GM12864 (cell line): ENCODE measurements at regions not wholly inside any gene's neighbourhood (a gene's known extent, or its start where the extent isn't known, plus 50 kb on each side); places are given as distances from the start of the nearest gene placed in this dataset.

Experiments
- DNase-seq: peaks from one replicate; pipeline ENCODE4 v3.0.0-alpha.2; 2011; ENCODE audit warnings: low read depth
- H3K4me3 ChIP-seq: 2 replicates; pipeline ENCODE4 v1.5.1; 2011; ENCODE audit warnings: mild to moderate bottlenecking, low read depth, low read length, control low read depth
- TF ChIP-seq, protein P1 (sequence below): IDR thresholded peaks from 2 replicates; pipeline ENCODE4 v1.5.1; 2011; ENCODE audit warnings: low read depth, mild to moderate bottlenecking, moderate library complexity, low read length, control low read depth, inconsistent platforms; ENCODE audit errors: missing control alignments

DNA sequence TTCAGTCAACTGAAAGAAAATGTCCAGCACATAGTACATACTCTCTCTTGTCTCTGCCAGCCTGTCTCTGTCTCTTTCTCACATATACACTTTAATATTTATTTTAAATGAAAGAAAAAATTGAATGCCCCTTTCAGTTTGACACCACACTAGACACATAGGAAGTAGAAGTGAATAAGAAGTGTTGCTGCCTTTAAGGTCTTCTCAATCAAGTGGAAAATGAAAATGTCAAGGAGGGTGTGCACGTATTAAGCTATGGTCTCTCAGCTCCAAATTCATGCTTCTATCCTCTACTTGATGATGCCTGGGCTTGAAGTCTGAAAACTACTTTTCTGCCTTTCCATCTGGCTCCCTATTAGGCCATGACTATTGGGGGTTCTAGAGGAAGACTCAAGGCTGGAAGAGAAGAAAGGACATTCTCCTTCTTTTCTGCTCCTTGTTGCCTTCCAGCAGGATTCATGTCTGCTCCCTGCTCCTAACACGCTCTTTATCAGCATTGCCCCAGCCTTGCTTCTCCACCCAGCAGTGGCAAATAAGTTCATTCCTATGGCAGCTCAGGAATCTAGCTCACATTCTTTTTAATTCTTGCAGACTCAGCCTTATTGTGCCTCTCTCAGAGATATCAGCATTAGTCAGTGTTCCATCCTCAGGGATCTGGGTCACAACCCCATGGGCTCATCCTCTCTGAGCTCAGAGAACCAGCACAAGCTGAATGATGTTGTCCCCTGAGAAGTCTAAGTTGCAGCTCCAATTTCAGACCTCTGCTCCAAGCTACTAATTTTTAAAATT lies 609.1 kb upstream of the GRM7 start:
- H3K4me3 ChIP-seq: no peak overlapping the region
- TF ChIP-seq, protein P1, sequence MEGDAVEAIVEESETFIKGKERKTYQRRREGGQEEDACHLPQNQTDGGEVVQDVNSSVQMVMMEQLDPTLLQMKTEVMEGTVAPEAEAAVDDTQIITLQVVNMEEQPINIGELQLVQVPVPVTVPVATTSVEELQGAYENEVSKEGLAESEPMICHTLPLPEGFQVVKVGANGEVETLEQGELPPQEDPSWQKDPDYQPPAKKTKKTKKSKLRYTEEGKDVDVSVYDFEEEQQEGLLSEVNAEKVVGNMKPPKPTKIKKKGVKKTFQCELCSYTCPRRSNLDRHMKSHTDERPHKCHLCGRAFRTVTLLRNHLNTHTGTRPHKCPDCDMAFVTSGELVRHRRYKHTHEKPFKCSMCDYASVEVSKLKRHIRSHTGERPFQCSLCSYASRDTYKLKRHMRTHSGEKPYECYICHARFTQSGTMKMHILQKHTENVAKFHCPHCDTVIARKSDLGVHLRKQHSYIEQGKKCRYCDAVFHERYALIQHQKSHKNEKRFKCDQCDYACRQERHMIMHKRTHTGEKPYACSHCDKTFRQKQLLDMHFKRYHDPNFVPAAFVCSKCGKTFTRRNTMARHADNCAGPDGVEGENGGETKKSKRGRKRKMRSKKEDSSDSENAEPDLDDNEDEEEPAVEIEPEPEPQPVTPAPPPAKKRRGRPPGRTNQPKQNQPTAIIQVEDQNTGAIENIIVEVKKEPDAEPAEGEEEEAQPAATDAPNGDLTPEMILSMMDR: no peak
- no peak for DNase-seq

DNA sequence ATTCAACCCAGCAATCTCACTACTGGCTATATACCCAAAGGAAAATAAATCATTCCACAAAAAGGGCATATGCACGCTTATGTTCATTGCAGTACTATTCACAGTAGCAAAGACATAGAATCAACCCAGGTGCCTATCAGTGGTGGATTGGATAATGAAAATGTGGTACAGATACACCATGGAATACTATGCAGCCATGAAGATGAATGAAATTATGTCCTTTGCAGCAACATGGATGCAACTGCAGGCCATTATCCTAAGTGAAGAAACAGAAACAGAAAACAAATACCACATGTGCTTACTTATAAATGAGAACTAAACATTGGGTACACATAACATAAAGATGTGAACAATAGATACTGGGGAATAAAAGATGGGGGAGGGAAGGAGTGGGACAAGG lies 606.4 kb upstream of the GRM7 start:
- H3K4me3 ChIP-seq: no peak overlapping the region
- no peak for DNase-seq
- TF ChIP-seq, protein P1: no peak

DNA sequence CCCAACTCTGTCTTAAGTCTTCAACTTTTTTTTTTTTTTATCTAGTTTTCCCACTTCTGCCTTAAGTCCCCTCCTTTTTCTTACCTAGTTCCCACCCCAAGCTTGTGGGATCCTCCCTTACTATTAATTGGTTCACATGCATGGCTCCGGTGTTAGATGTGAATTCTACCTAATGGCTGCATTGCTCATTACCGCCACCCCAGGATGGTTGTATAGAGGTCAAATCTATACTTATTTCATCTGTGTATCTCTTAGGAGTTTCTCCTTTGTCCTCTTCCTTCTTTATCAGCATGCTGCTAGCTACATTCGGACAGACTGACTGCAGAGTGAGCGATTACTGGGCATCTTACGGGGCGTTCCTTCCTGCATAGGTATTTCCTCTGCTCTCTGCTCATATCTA lies 605.7 kb upstream of the GRM7 start:
- DNase-seq: no peak
- TF ChIP-seq, protein P1: peak; percentile 7
- no peak overlapping the region for H3K4me3 ChIP-seq

DNA sequence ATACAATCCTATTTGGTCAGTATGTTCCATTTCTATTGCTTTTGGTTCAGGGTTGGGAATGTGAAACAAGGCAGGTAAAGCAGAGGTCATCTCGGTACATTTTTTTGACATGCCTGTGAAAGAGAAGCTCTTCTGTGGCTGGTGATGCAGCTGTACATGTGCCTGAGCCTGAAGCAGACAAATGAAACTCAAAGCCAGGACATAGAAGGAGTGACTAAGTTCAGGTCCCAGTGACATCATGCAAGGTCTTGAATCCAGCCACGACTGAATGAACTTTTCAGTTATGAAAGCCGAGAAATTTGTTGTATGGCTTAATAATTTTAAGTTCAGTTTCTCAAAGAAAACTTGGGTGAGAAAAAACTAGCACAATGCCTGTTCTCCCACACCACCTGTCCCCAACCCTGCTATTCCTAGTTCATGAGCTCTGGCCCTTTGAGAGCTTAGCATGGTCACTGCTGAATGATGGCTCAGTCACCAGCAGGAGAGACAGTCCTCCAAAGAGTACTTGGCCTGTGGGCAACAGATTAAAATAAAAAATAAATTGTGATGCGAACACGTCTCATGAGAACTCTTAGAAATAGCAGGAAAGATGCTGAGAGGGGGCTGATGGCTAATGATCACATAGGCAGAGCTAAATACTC lies 600.2 kb upstream of the GRM7 start:
- no peak overlapping the region for H3K4me3 ChIP-seq
- TF ChIP-seq, protein P1: no peak
- no peak for DNase-seq

DNA sequence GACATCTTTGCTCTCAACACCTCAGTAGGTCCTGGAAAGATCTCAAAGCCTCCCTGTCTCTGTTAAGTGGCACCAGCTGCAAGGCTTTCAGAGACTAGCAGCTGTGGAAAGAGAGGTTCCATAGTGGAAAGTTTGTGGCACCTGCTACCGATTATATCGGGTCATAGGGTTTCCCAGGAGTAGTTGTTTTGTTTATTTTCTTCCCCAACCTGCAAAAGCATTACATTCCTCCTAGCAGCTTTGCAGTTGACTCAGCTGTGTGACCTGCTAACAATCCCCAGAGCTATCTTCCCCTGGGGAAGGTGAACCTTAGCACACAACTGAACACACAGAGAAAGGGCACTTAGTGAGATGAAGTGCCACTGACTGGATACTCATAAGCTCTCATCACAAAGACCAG lies 598.9 kb upstream of the GRM7 start:
- no peak overlapping the region for H3K4me3 ChIP-seq
- no peak for DNase-seq
- TF ChIP-seq, protein P1: no peak

DNA sequence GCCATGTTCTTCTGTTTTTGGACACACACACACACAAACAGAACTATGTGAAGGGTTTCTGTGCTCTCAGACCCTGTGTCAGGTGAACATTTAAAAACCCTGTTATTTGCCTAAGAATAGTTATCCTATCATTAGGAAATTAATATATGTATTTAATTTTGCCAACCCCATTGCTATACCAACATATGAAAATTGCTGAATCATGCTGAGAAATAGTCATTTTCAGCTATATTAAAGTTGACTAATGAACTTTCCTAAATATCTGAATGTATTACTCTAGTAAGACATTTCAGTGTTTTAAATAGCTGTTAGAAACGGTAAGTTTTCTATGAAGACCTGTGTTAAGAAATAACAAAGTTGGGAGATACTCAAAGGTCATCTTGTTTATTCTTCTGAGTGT lies 596.9 kb upstream of the GRM7 start:
- TF ChIP-seq, protein P1: no peak

More for the DNA sequence above, 596.9 kb upstream of the GRM7 start:
- H3K4me3 ChIP-seq: no peak overlapping the region
- no peak for DNase-seq
